H1 (cell line): ENCODE measurements at regions not wholly inside any gene's neighbourhood (a gene's known extent, or its start where the extent isn't known, plus 50 kb on each side); places are given as distances from the start of the nearest gene placed in this dataset.

Source experiments
- CTCF ChIA-PET: fragments of 300-600 bp; sonication (Branson Sonifier 250); formaldehyde crosslinking; loops from one replicate; lab custom pipeline; 2021; ENCODE audit not compliant: partially characterized antibody; lab: Charles Lee
- POLR2A ChIA-PET: fragments of 300-600 bp; sonication (Branson Sonifier 250); formaldehyde crosslinking; loops from one replicate; lab custom pipeline; 2021; ENCODE audit warnings: inconsistent platforms; ENCODE audit not compliant: partially characterized antibody; lab: Charles Lee
- DNase-seq, 2 experiments: peaks; one replicate each; pipeline versions ENCODE4 v3.0.0 to v3.0.0-alpha.2; 2010 to 2022; ENCODE audit warnings: low spot score in 2 of 2, low read depth in 1 of 2, mixed read lengths in 1 of 2
- FAIRE-seq: peaks from 2 replicates; lab custom pipeline; 2011; peaks lifted over from hg19 to GRCh38; lab: Jason Lieb, UNC
- H2AFZ ChIP-seq: 2 replicates; pipeline ENCODE4 v1.8.1; 2012; ENCODE audit warnings: low read length, inconsistent platforms
- H2AK5ac ChIP-seq: 2 replicates; pipeline ENCODE4 v1.6.1; 2013; ENCODE audit warnings: low read depth, low read length
- H2BK120ac ChIP-seq: replicated peaks from 2 replicates; pipeline ENCODE3; 2013; ENCODE audit warnings: low read depth, low read length, inconsistent platforms
- H2BK12ac ChIP-seq: 2 replicates; pipeline ENCODE4 v1.6.1; 2013; ENCODE audit warnings: low read depth, low read length
- H2BK15ac ChIP-seq: 2 replicates; pipeline ENCODE4 v1.6.1; 2013; ENCODE audit warnings: low read length
- H2BK20ac ChIP-seq: 2 replicates; pipeline ENCODE4 v1.6.1; 2013; ENCODE audit warnings: low read length
- H2BK5ac ChIP-seq: 2 replicates; pipeline ENCODE4 v1.6.1; 2013; ENCODE audit warnings: low read depth, low read length
- H3K14ac ChIP-seq: 2 replicates; pipeline ENCODE4 v1.6.1; 2013; ENCODE audit warnings: inconsistent platforms; ENCODE audit not compliant: insufficient read length
- H3K18ac ChIP-seq: 2 replicates; pipeline ENCODE4 v1.6.1; 2013; ENCODE audit warnings: low read length; ENCODE audit errors: extremely low read depth
- H3K23ac ChIP-seq: 2 replicates; pipeline ENCODE4 v1.6.1; 2013; ENCODE audit warnings: inconsistent platforms; ENCODE audit not compliant: insufficient read length
- H3K23me2 ChIP-seq: 2 replicates; pipeline ENCODE4 v1.6.1; 2013; ENCODE audit warnings: low read depth, low read length
- H3K27ac ChIP-seq: 2 replicates; pipeline ENCODE4 v1.6.1; 2011; ENCODE audit warnings: low read depth, low read length, inconsistent platforms
- H3K27me3 ChIP-seq, 4 experiments: replicated peaks in 1 of 4; 1 replicate in 1 of 4; 2 replicates in 3 of 4; pipeline versions ENCODE4 v1.6.1 to v1.8.1; 2011 to 2013; ENCODE audit warnings: low read length in 3 of 4, mild to moderate bottlenecking in 3 of 4, inconsistent platforms in 2 of 4, mixed read lengths in 2 of 4, moderate library complexity in 1 of 4; ENCODE audit not compliant: control insufficient read depth in 3 of 4, insufficient read depth in 3 of 4; ENCODE audit errors: extremely low read depth in 1 of 4
- H3K36me3 ChIP-seq, 4 experiments: 2 replicates each; pipeline versions ENCODE4 v1.6.1 to v1.8.1; 2011 to 2013; ENCODE audit warnings: mild to moderate bottlenecking in 4 of 4, low read length in 3 of 4, moderate library complexity in 2 of 4, control low read depth in 1 of 4, inconsistent platforms in 1 of 4; ENCODE audit not compliant: insufficient read depth in 4 of 4, control insufficient read depth in 2 of 4
- H3K4ac ChIP-seq: replicated peaks from 2 replicates; pipeline ENCODE3; 2013; ENCODE audit warnings: low read length, low read depth, mixed read lengths, inconsistent platforms; ENCODE audit not compliant: insufficient read length
- H3K4me1 ChIP-seq, 4 experiments: replicated peaks in 1 of 4; 1 replicate in 1 of 4; 2 replicates in 3 of 4; pipeline versions ENCODE4 v1.6.1 to v1.8.1; 2011 to 2013; ENCODE audit warnings: low read length in 3 of 4, inconsistent platforms in 2 of 4, mixed read lengths in 1 of 4; ENCODE audit not compliant: insufficient read depth in 4 of 4, control insufficient read depth in 3 of 4
- H3K4me2 ChIP-seq, 2 experiments: 2 replicates each; pipeline versions ENCODE4 v1.6.1 to v1.8.1; 2011 to 2013; ENCODE audit warnings: low read depth in 2 of 2, low read length in 2 of 2, control low read depth in 1 of 2, inconsistent platforms in 1 of 2, mild to moderate bottlenecking in 1 of 2; ENCODE audit not compliant: insufficient read depth in 1 of 2
- H3K4me3 ChIP-seq, 4 experiments: fragments of 200-600, 300-600 bp in 1 of 4; sonication (generic), shearing (Covaris generic), sonication (Bioruptor Twin) in 1 of 4; 2 replicates each; pipeline versions ENCODE4 v1.5.1 to v1.8.1; 2011 to 2016; ENCODE audit warnings: low read length in 4 of 4, low read depth in 3 of 4, control low read depth in 2 of 4, inconsistent platforms in 2 of 4, mild to moderate bottlenecking in 2 of 4, mixed read lengths in 1 of 4, moderate library complexity in 1 of 4; ENCODE audit not compliant: insufficient read depth in 2 of 4; ENCODE audit errors: extremely low read depth in 1 of 4
- H3K56ac ChIP-seq: replicated peaks from 2 replicates; pipeline ENCODE3; 2013; ENCODE audit warnings: low read depth, mild to moderate bottlenecking, mixed read lengths, low read length, inconsistent platforms; ENCODE audit not compliant: insufficient read length
- H3K79me1 ChIP-seq: 2 replicates; pipeline ENCODE4 v1.6.1; 2013; ENCODE audit warnings: low read depth, low read length, control low read depth
- H3K79me2 ChIP-seq, 2 experiments: 2 replicates each; pipeline versions ENCODE4 v1.6.1 to v1.8.1; 2012 to 2013; ENCODE audit warnings: low read length in 2 of 2, mild to moderate bottlenecking in 2 of 2, inconsistent platforms in 1 of 2; ENCODE audit not compliant: insufficient read depth in 2 of 2, control insufficient read depth in 1 of 2
- H3K9ac ChIP-seq, 4 experiments: replicated peaks in 1 of 4; 1 replicate in 1 of 4; 2 replicates in 3 of 4; pipeline versions ENCODE4 v1.6.1 to v1.8.1; 2011 to 2013; ENCODE audit warnings: low read depth in 3 of 4, low read length in 3 of 4, control low read depth in 2 of 4, mild to moderate bottlenecking in 2 of 4, moderate library complexity in 2 of 4, inconsistent platforms in 1 of 4; ENCODE audit errors: extremely low read depth in 1 of 4
- H3K9me3 ChIP-seq, 2 experiments: 2 replicates each; pipeline versions ENCODE4 v1.6.1 to v1.8.1; 2012 to 2013; ENCODE audit warnings: mild to moderate bottlenecking in 2 of 2, moderate library complexity in 2 of 2, control low read depth in 1 of 2, inconsistent platforms in 1 of 2, low read depth in 1 of 2, low read length in 1 of 2, mixed read lengths in 1 of 2; ENCODE audit not compliant: insufficient read depth in 2 of 2
- H4K20me1 ChIP-seq, 2 experiments: replicated peaks in 1 of 2; 2 replicates each; pipeline versions ENCODE3 to v1.8.1; 2011 to 2013; ENCODE audit warnings: inconsistent platforms in 2 of 2, low read length in 2 of 2, mild to moderate bottlenecking in 1 of 2; ENCODE audit not compliant: insufficient read depth in 2 of 2, control insufficient read depth in 1 of 2
- H4K5ac ChIP-seq: 2 replicates; pipeline ENCODE4 v1.6.1; 2013; ENCODE audit warnings: low read length, low read depth, mixed read lengths, inconsistent platforms; ENCODE audit not compliant: insufficient read length
- H4K8ac ChIP-seq: 2 replicates; pipeline ENCODE4 v1.8.0; 2013; ENCODE audit warnings: mild to moderate bottlenecking, moderate library complexity, low read length, inconsistent platforms; ENCODE audit not compliant: insufficient read depth; ENCODE audit errors: extremely low read depth
- H4K91ac ChIP-seq: replicated peaks from 2 replicates; pipeline ENCODE3; 2013; ENCODE audit warnings: low read length, mixed read lengths, inconsistent platforms; ENCODE audit not compliant: insufficient read length
- ATF2 ChIP-seq: IDR thresholded peaks from 2 replicates; pipeline ENCODE4 v1.6.1; 2012; ENCODE audit warnings: low read length, inconsistent platforms
- CBX8 ChIP-seq: fragments of 300-800, 300-1000 bp; sonication (generic); IDR thresholded peaks from 2 replicates; pipeline ENCODE4 v1.7.1; 2016; ENCODE audit warnings: low read depth, low read length, borderline replicate concordance
- CHD1 ChIP-seq: IDR thresholded peaks from 2 replicates; pipeline ENCODE4 v1.6.1; 2012; ENCODE audit warnings: low read depth, low read length, improper control_type of control experiment
- EGR1 ChIP-seq: IDR thresholded peaks from 2 replicates; pipeline ENCODE4 v1.6.1; 2011; ENCODE audit warnings: low read depth, low read length, borderline replicate concordance
- GABPA ChIP-seq: IDR thresholded peaks from 2 replicates; pipeline ENCODE4 v1.6.1; 2011; ENCODE audit warnings: mild to moderate bottlenecking, low read length, moderate library complexity, borderline replicate concordance; ENCODE audit not compliant: insufficient read depth
- MAFK ChIP-seq: IDR thresholded peaks from 2 replicates; pipeline ENCODE4 v1.6.1; 2012; ENCODE audit warnings: low read depth, mild to moderate bottlenecking, improper control_type of control experiment, low read length
- RAD21 ChIP-seq, 2 experiments: IDR thresholded peaks in 1 of 2; conservative IDR thresholded peaks in 1 of 2; 2 replicates each; pipeline ENCODE4 v1.6.1; 2011; ENCODE audit warnings: low read depth in 2 of 2, low read length in 2 of 2, improper control_type of control experiment in 1 of 2, inconsistent platforms in 1 of 2, mild to moderate bottlenecking in 1 of 2, moderate library complexity in 1 of 2
- SP4 ChIP-seq: IDR thresholded peaks from 2 replicates; pipeline ENCODE4 v1.6.1; 2012; ENCODE audit warnings: low read length, inconsistent platforms
- TAF1 ChIP-seq: IDR thresholded peaks from 2 replicates; pipeline ENCODE4 v1.6.1; 2011; ENCODE audit warnings: mild to moderate bottlenecking, low read depth, low read length
- YY1 ChIP-seq: IDR thresholded peaks from 2 replicates; pipeline ENCODE4 v1.6.1; 2011; ENCODE audit warnings: low read depth, mild to moderate bottlenecking, low read length
- WGBS, 2 experiments: shearing (Covaris generic) in 1 of 2; methylation state at CpG; one replicate each; pipeline versions ENCODE4 v1.1.6 to v1.1.7; 2013 to 2015; ENCODE audit warnings: low lambda C conversion rate in 2 of 2, mixed read lengths in 2 of 2, inconsistent platforms in 1 of 2, low coverage in 1 of 2, missing lambda C conversion rate in 1 of 2; ENCODE audit not compliant: insufficient replicate concordance in 2 of 2, insufficient coverage in 1 of 2, insufficient read length in 1 of 2; ENCODE audit errors: extremely low coverage in 1 of 2, missing lambda C conversion rate in 1 of 2; 5-methylcytosine and 5-hydroxymethylcytosine counted together

DNA sequence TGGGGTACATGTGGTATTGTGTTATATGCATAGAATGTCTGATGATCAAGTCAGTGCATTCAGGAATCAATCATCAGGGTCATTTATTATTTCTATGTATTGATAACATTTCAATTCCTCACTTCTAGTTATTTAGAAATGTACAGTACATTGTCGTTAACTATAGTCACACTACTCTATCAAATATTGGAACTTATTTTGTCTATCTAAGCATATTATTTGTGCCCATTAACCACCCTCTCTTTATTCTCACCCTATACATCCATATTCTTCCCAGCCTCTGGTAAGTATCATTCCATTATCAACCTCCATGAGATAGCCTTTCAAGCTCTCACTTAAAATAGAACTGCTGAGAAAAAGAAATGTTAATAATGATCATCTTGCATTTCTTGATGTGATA lies 596.5 kb upstream of the POT1 start:
- H4K8ac ChIP-seq: no peak overlapping the region
- FAIRE-seq: no peak
- H4K5ac ChIP-seq: no peak overlapping the region
- no peak overlapping the region for H3K23ac ChIP-seq
- H3K79me1 ChIP-seq: no peaks in the 10 kb centered on the region
- H3K79me2 ChIP-seq: no peaks in the 10 kb centered on the region
- no peak overlapping the region for H2BK15ac ChIP-seq
- H3K23me2 ChIP-seq: no peaks in the 10 kb centered on the region
- CTCF ChIA-PET: no interaction called here
- H3K14ac ChIP-seq: no peak overlapping the region
- WGBS, 2 experiments: 82% methylated on average over 1 of the region's 1 CpG; no CpG with 5 or more reads in 1 of the 2 experiments
- no peak overlapping the region for H2AK5ac ChIP-seq
- no peaks in the 10 kb centered on the region for H3K9me3 ChIP-seq
- no peak overlapping the region for H2AFZ ChIP-seq
- no peak overlapping the region for H2BK12ac ChIP-seq
- no peak overlapping the region for H3K18ac ChIP-seq
- no peak overlapping the region for H3K27ac ChIP-seq
- no peak overlapping the region for H2BK20ac ChIP-seq
- no peak overlapping the region for H3K56ac ChIP-seq
- H3K36me3 ChIP-seq: no peaks in the 10 kb centered on the region
- H2BK120ac ChIP-seq: no peak overlapping the region
- no peak overlapping the region for H3K4ac ChIP-seq
- no peak overlapping the region for H2BK5ac ChIP-seq
- H3K9ac ChIP-seq: no peak overlapping the region
- DNase-seq: no peak
- H3K4me3 ChIP-seq: no peak overlapping the region
- H4K20me1 ChIP-seq: no peaks in the 10 kb centered on the region
- no peak overlapping the region for H4K91ac ChIP-seq
- POLR2A ChIA-PET: no interaction called here
- no peaks in the 10 kb centered on the region for H3K4me1 ChIP-seq
- H3K27me3 ChIP-seq: no peaks in the 10 kb centered on the region
- no peak overlapping the region for H3K4me2 ChIP-seq
- TF ChIP-seq RAD21 (IDR thresholded peaks at IDR 0.05 in 1 of 2, conservative IDR thresholded peaks at IDR 0.05 in 1 of 2; ENCODE audit: low read depth in 2 of 2, low read length in 2 of 2) (no peak), MAFK (no peak), SP4 (no peak), GABPA (no peak), TAF1 (no peak), EGR1 (no peak), CHD1 (no peak), YY1 (no peak), CBX8 (no peak), ATF2 (no peak)
